Left lung (tissue), 4 donors: ENCODE measurements at regions not wholly inside any gene's neighbourhood (a gene's known extent, or its start where the extent isn't known, plus 50 kb on each side); places are given as distances from the start of the nearest gene placed in this dataset.

Experiments
- ATAC-seq: fragments of 200-7000 bp; cut with Tn5 transposase; one replicate; pipeline ENCODE4 v1.9.1; 2020; ENCODE audit warnings: moderate library complexity
- DNase-seq, 4 donors: peaks; one replicate each; pipeline ENCODE4 v3.0.0-alpha.2; 2013 to 2020
- H3K27ac ChIP-seq, 2 donors: fragments of 200-600 bp; sonication (generic) in 1 of 2; one replicate each; pipeline versions ENCODE4 v1.5.0 to v1.8.0; 2020 to 2021
- H3K27me3 ChIP-seq, 2 donors: fragments of 200-600 bp; sonication (generic) in 1 of 2; one replicate each; pipeline versions ENCODE4 v1.5.0 to v1.8.0; 2020 to 2021
- H3K36me3 ChIP-seq, 2 donors: fragments of 200-600 bp; sonication (generic) in 1 of 2; one replicate each; pipeline versions ENCODE4 v1.5.0 to v1.8.0; 2020 to 2021
- H3K4me1 ChIP-seq, 2 donors: fragments of 200-600 bp; one replicate each; pipeline ENCODE4 v1.8.0; 2021
- H3K4me3 ChIP-seq, 2 donors: fragments of 200-600 bp; sonication (generic) in 1 of 2; one replicate each; pipeline versions ENCODE4 v1.5.0 to v1.8.0; 2020 to 2021; ENCODE audit warnings: mild to moderate bottlenecking in 1 of 2
- H3K9me3 ChIP-seq, 2 donors: fragments of 200-600 bp; sonication (generic) in 1 of 2; one replicate each; pipeline versions ENCODE4 v1.5.0 to v1.8.0; 2020 to 2021
- intact Hi-C, 2 donors: fragments of 100-400 bp; cut with DNase I; formaldehyde crosslinking; loops; one replicate each; pipeline versions ENCODE4 v1.11.2 to v1.14.2; 2022
- TF ChIP-seq, protein P1 (sequence below), 2 donors: fragments of 200-600 bp; sonication (generic) in 1 of 2; IDR thresholded peaks; one replicate each; pipeline versions ENCODE4 v1.5.0 to v1.8.0; 2021; ENCODE audit warnings: antibody characterized with exemption in 2 of 2
- donor health status: DM: no; HTN: yes; CAD: no.
- donor health status: DM: no; HTN: no; CAD: no.

DNA sequence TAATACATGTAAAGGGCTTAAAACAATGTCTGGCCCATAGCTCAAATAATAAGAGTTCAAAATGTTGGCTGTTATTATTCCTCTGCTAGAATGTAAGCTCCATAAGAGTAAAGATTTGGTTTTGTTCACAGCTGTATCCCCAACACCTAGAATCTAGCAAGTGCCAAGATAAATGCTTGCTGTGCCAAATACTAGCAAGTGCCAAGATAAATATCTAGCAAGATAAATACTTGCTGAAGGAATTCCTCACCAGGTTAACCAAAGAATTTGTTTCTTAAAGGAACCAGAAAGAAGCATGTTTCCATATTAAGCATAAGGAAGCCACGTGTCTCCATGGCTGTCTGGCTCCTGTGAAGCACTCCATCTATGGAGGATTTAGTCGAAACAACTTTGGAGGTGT is 235.2 kb upstream of the SP4 start:
- Histone ChIP-seq H3K36me3 (no peaks in the 10 kb centered on the region), H3K9me3 (no peaks in the 10 kb centered on the region), H3K4me3 (no peak overlapping the region), H3K4me1 (no peaks in the 10 kb centered on the region), H3K27me3 (no peaks in the 10 kb centered on the region), H3K27ac (no peak overlapping the region)
- TF ChIP-seq, protein P1, sequence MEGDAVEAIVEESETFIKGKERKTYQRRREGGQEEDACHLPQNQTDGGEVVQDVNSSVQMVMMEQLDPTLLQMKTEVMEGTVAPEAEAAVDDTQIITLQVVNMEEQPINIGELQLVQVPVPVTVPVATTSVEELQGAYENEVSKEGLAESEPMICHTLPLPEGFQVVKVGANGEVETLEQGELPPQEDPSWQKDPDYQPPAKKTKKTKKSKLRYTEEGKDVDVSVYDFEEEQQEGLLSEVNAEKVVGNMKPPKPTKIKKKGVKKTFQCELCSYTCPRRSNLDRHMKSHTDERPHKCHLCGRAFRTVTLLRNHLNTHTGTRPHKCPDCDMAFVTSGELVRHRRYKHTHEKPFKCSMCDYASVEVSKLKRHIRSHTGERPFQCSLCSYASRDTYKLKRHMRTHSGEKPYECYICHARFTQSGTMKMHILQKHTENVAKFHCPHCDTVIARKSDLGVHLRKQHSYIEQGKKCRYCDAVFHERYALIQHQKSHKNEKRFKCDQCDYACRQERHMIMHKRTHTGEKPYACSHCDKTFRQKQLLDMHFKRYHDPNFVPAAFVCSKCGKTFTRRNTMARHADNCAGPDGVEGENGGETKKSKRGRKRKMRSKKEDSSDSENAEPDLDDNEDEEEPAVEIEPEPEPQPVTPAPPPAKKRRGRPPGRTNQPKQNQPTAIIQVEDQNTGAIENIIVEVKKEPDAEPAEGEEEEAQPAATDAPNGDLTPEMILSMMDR (IDR thresholded peaks at IDR 0.05), result no peak
- DNase-seq, result no peak
- intact Hi-C loops, result no loop called here
- ATAC-seq, result no peak

DNA sequence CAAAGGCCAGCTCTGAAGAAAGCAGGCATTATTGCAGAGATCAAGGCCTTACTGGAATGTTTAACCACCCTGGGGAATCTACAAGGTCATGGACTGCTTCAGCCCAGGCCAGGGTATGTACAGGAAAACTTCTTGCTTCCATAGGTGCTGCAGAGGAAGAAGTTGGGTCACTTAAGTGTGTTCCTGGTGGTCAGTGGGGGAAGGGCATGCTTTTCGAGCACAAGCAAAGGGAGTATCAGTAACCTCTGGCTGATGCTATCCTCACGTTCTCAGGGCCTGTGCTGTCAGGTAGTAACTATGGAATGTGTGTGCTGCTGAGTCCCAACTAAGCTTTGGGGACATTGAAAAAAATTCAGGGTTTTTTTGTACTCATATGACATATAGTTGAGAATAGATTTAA is 234.0 kb upstream of the SP4 start:
- Histone ChIP-seq H3K9me3 (no peaks in the 10 kb centered on the region), H3K27me3 (no peaks in the 10 kb centered on the region), H3K4me1 (no peaks in the 10 kb centered on the region), H3K27ac (no peak overlapping the region), H3K36me3 (no peaks in the 10 kb centered on the region), H3K4me3 (no peak overlapping the region)
- ATAC-seq (no peak), DNase-seq (no peak)
- TF ChIP-seq, protein P1 (IDR thresholded peaks at IDR 0.05), result no peak
- intact Hi-C loops, result no loop called here

DNA sequence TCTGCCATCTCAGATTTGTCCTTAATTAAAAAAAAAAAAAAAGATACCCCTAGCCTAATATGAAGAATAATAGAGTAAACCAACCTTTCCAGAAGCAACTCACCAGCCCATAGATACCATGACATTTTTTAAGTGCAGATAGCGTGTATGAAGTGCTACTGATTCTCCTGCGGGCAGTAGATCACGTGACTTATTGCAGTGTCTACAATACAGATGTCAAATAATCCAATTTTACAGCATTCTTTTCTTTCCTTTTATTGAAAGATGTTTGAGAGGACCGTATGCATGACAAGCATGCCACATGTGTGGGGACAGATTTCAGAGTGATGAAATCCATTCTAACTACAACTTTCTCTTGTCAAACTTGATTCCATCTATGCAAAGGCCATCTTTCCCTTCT is 232.9 kb upstream of the SP4 start:
- Histone ChIP-seq H3K4me1 (no peaks in the 10 kb centered on the region), H3K27me3 (no peaks in the 10 kb centered on the region), H3K4me3 (no peak overlapping the region), H3K9me3 (no peaks in the 10 kb centered on the region), H3K36me3 (no peaks in the 10 kb centered on the region), H3K27ac (no peak overlapping the region)
- DNase-seq (no peak), ATAC-seq (no peak)
- intact Hi-C loops, result no loop called here
- TF ChIP-seq, protein P1 (IDR thresholded peaks at IDR 0.05), result no peak

DNA sequence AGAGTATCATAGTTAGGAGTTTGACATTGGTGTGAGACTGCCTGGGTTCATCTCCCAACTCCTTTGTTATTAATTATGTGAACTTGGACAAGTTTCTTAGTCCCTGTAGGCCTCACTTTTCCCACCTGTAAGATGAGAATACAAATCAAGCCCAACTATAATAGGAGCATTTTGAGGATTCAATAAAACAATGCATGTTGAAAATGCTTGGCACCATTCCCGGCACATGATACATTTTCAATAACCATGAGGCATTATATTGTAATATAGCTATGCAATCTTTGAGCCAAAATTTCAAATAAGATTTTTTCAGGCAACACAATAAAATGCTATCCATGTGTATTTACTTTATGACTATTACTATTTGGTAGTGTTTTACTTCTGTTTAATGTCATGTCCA is 229.0 kb upstream of the SP4 start:
- Histone ChIP-seq H3K36me3 (no peaks in the 10 kb centered on the region), H3K27ac (no peak overlapping the region), H3K4me3 (no peak overlapping the region), H3K4me1 (no peaks in the 10 kb centered on the region), H3K27me3 (no peaks in the 10 kb centered on the region), H3K9me3 (no peaks in the 10 kb centered on the region)
- no peak for DNase-seq
- intact Hi-C loops, result no loop called here
- no peak for ATAC-seq
- TF ChIP-seq, protein P1 (IDR thresholded peaks at IDR 0.05), result no peak

DNA sequence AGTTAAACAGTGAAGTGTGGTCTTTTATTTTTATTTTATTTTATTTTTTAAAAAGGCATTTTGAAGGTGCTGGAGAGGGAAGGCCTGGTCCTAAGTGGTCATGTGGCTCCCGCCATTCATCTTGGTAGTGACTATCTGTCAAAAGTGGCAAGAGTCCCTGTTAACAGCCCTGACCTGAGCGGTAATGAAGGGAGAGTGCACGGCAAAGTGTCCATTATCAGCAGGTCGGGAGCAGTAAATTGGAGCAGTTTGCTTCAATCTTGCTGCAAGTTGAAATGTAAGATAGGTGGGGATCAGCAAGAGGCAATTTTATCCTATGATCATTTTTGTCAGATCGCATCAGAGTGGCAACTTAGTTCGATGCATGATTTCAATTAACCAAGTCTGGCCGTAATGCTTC is 227.4 kb upstream of the SP4 start:
- H3K4me1 ChIP-seq, result no peaks in the 10 kb centered on the region
- no peaks in the 10 kb centered on the region for H3K27me3 ChIP-seq
- no peaks in the 10 kb centered on the region for H3K36me3 ChIP-seq
- TF ChIP-seq, protein P1 (IDR thresholded peaks at IDR 0.05), result no peak
- intact Hi-C loops, result no loop called here
- no peak for ATAC-seq
- no peaks in the 10 kb centered on the region for H3K9me3 ChIP-seq
- H3K4me3 ChIP-seq, result no peak overlapping the region
- no peak for DNase-seq
- no peak overlapping the region for H3K27ac ChIP-seq
